ENCODE measurements at regions not wholly inside any gene's neighbourhood (a gene's known extent, or its start where the extent isn't known, plus 50 kb on each side); places are given as distances from the start of the nearest gene placed in this dataset.

- H3K4me3 ChIP-seq (ENCODE audit: low read depth, low read length, poor library complexity, severe bottlenecking), result no peak overlapping the region
- H3K9me3 ChIP-seq (ENCODE audit: low read depth, low read length, poor library complexity, severe bottlenecking), result no peaks in the 10 kb centered on the region
- no peaks in the 10 kb centered on the region for H3K4me1 ChIP-seq (ENCODE audit: insufficient read depth, low read length, poor library complexity, severe bottlenecking)
- BruUV-seq (replicated peaks), result no TSS peak
- CTCF ChIA-PET, result no interaction called here
- H3K36me3 ChIP-seq (ENCODE audit: insufficient read depth, low read length, poor library complexity, severe bottlenecking), result no peaks in the 10 kb centered on the region
- no peaks in the 10 kb centered on the region for H3K27me3 ChIP-seq (replicated peaks; ENCODE audit: insufficient read depth, low read depth, low read length, poor library complexity)
- POLR2A ChIA-PET (ENCODE audit: low non-redundant PET), result no interaction called here
- DNase-seq (ENCODE audit: low spot score), result no peak
- no peak overlapping the region for H3K27ac ChIP-seq (ENCODE audit: low read depth, low read length, poor library complexity, severe bottlenecking)
- TF ChIP-seq EZH2 (IDR thresholded peaks at IDR 0.05; ENCODE audit: borderline replicate concordance, low read depth, low read length, poor library complexity, severe bottlenecking) (no peak), CTCF (conservative IDR thresholded peaks at IDR 0.05; ENCODE audit: low read depth, low read length) (no peak)
- intact Hi-C loops (cut with micrococcal nuclease; ENCODE audit: unreplicated experiment), result no loop called here
These were observed 416.5 kb downstream of the DOK5 start for GRCh38 chr20:54891907-54892306.

GRCh38 chr20:54879393-54879792, 404.0 kb downstream of the DOK5 start:
- Histone ChIP-seq H3K4me1 (ENCODE audit: insufficient read depth, low read length, poor library complexity, severe bottlenecking) (no peaks in the 10 kb centered on the region), H3K4me3 (ENCODE audit: low read depth, low read length, poor library complexity, severe bottlenecking) (no peak overlapping the region), H3K27ac (ENCODE audit: low read depth, low read length, poor library complexity, severe bottlenecking) (no peak overlapping the region), H3K27me3 (replicated peaks; ENCODE audit: insufficient read depth, low read depth, low read length, poor library complexity) (no peaks in the 10 kb centered on the region), H3K9me3 (ENCODE audit: low read depth, low read length, poor library complexity, severe bottlenecking) (no peaks in the 10 kb centered on the region), H3K36me3 (ENCODE audit: insufficient read depth, low read length, poor library complexity, severe bottlenecking) (no peaks in the 10 kb centered on the region)
- ChIA-PET POLR2A (ENCODE audit: low non-redundant PET) (no interaction called here), CTCF (no interaction called here)
- intact Hi-C loops (cut with micrococcal nuclease; ENCODE audit: unreplicated experiment), result no loop called here
- BruUV-seq (replicated peaks), result no TSS peak
- DNase-seq (ENCODE audit: low spot score), result no peak
- no peak for TF ChIP-seq CTCF (conservative IDR thresholded peaks at IDR 0.05; ENCODE audit: low read depth, low read length)
- no peak for TF ChIP-seq EZH2 (IDR thresholded peaks at IDR 0.05; ENCODE audit: borderline replicate concordance, low read depth, low read length, poor library complexity, severe bottlenecking)

GRCh38 chr20:54875307-54875706, 399.9 kb downstream of the DOK5 start:
- ChIA-PET POLR2A (ENCODE audit: low non-redundant PET) (no interaction called here), CTCF (no interaction called here)
- TF ChIP-seq EZH2 (IDR thresholded peaks at IDR 0.05; ENCODE audit: borderline replicate concordance, low read depth, low read length, poor library complexity, severe bottlenecking), result no peak
- TF ChIP-seq CTCF (conservative IDR thresholded peaks at IDR 0.05; ENCODE audit: low read depth, low read length), result no peak
- H3K9me3 ChIP-seq (ENCODE audit: low read depth, low read length, poor library complexity, severe bottlenecking), result no peaks in the 10 kb centered on the region
- no peak overlapping the region for H3K4me3 ChIP-seq (ENCODE audit: low read depth, low read length, poor library complexity, severe bottlenecking)
- no TSS peak for BruUV-seq (replicated peaks)
- no peaks in the 10 kb centered on the region for H3K4me1 ChIP-seq (ENCODE audit: insufficient read depth, low read length, poor library complexity, severe bottlenecking)
- no peak for DNase-seq (ENCODE audit: low spot score)
- intact Hi-C loops (cut with micrococcal nuclease; ENCODE audit: unreplicated experiment), result no loop called here
- no peaks in the 10 kb centered on the region for H3K27me3 ChIP-seq (replicated peaks; ENCODE audit: insufficient read depth, low read depth, low read length, poor library complexity)
- no peaks in the 10 kb centered on the region for H3K36me3 ChIP-seq (ENCODE audit: insufficient read depth, low read length, poor library complexity, severe bottlenecking)
- no peak overlapping the region for H3K27ac ChIP-seq (ENCODE audit: low read depth, low read length, poor library complexity, severe bottlenecking)
